RPMI7951 (cell line): ENCODE measurements at regions not wholly inside any gene's neighbourhood (a gene's known extent, or its start where the extent isn't known, plus 50 kb on each side); places are given as distances from the start of the nearest gene placed in this dataset.

ENCODE experiments used
- DNase-seq: peaks from one replicate; pipeline ENCODE4 v3.0.0-alpha.2; 2012; ENCODE audit warnings: low read depth

DNA sequence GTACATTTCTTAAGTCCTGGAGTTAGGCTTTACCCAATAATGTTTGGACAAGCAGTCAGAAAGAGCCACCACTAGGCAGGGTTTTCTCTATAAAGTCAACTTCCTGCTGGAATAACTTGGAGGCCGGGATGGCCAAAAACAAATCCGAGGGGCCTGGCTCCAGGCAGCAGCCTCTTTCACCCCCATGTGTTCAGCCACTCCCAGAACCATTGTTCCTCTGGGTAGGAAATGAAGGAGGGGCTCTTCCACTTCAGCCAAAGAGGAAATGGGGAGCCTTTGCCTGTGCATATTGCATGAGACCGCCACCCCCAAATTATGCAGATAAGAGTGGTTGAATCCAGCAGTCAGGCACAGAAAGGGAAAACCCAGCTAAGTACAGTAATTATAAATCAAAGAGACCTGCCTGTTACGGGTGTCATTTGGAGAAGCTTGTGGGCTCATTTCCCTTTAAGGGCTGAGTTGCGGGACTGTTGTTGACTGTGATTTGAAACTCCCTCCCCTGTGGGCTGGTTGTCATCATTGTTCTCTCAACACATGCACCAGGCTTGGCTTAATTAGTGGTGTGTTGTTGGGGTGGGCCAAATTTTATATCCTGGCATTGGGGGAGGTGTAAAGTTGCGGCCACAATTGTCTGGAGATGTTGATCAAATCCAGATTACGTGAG, 212.8 kb upstream of the SOX11 start:
- DNase-seq: no peak

DNA sequence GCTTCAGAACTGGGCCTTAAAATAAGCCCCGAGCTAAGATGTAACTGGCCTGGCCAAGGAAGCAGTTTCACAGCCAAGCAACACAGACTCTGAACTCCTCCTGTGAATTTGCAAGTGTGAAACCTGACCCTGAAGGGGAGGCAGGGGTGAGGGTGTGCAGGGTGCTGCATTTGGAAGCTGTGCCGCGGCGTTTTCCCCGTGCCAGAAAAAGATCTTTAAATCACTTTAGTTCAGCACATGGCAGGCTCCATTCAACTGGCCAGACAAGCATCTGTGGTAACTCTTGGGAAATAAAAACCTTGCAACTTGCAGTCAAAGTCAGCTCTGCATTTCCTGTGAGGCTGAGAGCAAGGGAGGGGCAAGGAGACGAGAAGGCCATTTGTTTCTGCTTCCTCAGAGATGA, 209.3 kb upstream of the SOX11 start:
- no peak for DNase-seq

DNA sequence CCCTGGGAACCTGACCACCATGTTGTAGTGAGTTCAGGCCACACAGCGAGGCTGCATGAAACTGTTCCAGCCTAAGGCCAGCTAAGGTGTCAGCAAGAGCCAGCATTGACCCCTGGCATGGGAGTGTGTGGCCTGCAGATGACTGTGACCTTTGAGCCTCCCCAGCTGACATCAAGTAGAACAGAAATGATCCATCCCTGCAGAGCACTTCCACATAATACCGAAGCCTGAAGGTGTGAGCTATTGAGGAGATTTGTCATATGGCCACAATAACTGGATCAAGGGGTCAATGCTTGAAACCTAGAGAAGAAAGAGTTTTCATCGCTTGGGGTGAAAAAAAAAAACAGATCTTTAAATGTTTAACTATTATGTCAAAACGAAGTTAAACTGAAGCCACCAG, 207.3 kb upstream of the SOX11 start:
- no peak for DNase-seq

DNA sequence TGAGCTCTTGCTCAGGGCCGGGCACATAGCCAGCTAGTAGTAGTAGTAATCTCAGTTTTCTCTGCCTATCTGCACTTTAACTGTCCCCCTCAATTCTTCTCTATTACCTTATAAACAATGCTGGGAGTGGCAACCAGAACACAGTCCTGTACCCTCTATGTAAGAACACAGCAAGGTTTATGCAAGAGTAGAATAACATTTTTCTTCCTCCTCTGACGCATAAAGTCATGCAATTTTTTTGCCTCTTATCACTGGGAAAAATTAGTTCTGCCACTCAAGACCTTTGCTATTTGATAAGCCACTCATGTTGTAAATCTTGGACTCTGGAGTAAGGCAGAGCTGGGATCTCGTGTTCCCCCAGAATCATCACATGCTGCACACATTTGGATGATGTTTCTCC, 200.7 kb upstream of the SOX11 start:
- DNase-seq: no peak

DNA sequence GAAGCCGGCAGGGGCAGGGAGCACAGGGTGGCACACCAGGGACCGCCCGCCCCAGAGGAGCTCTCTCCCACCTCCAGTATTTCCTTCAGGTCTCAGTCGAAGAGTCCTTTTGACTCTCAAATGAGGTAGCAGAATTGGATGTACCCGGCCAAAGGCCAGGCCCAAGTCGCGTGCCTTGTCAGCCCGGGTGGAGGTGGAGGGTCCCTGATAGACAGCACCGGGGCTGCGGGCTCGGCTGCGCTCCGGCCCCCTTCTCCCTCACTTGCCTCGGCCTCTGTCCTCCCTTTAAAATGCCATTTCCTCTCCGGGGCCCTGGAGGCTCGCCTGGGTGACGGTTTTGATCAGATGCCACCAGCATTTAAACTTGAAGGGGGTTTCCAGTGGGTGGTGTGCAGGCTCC, 198.9 kb upstream of the SOX11 start:
- no peak for DNase-seq

DNA sequence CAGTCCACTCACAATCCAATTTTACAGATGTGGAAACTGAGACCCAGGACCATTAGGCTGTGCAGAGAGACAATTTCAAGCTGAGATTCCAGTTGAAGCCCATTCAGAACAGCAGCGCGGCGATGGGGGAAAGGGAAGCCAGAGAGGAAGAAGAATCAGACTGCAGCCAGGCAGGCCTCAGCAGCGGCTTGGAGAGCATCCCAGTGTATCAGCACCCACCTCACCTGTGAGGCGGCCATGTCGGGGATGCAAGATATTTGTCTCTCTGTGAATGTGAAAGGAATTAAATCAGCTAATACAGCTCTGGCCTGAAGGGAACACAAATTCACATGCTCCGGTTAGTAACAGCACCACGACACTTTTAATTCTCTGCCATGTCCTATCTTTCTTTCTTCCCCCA, 198.0 kb upstream of the SOX11 start:
- DNase-seq: no peak

DNA sequence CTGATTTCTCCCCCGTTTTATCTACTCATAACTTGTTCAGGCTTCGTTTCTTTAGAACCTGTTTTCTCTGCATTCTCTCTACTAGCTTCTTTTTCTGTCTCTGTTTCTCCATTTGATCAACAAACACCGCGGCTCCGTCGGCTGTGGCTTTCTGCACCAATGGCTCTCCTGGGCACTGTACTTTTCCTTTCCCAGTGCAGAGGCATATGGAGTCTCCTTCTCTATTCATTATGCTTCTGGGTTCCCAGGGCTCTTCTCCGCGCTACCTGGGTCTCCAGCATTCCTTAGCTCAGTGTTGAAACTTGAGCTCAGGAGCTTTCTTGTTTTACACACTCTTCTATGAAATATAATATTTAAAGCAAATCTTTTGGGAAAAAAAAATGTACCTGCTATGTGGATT, 196.6 kb upstream of the SOX11 start:
- DNase-seq: no peak

DNA sequence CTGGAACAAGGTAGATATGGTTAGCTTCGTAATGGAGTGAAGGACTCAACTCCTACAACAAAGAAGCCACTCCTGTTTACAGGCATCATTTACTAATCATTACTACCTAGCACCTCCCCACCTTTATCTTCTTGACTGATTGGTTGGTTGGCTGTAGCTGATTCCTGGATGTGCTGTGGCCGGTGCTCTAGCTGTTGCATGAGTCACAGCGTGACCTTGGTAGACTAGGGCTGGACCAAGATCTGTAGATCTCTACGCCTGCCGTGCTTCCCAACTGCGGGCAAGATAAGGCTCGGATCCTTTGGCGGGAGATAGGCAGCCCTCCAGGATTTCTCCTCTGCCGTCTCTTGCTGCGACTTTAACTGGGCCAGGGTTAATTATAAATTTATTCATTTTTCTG, 194.3 kb upstream of the SOX11 start:
- no peak for DNase-seq

DNA sequence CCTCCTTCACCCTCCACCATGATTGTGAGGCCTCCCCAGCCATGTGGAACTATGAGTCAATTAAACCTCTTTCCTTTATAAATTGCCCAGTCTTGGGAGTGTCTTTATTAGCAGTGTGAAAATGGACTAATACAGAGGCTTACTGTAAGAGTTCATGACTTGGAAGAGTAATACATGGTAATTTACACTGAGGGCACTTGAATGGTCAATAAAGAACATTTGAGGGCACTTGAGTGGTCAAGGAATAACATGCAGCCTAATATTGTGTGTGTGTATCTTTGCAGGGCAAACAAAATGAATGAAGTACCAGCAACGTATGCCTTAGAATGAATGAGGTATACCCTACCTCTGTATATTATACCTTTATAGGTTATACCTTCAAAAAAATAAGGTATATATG, 190.4 kb upstream of the SOX11 start:
- DNase-seq: no peak

DNA sequence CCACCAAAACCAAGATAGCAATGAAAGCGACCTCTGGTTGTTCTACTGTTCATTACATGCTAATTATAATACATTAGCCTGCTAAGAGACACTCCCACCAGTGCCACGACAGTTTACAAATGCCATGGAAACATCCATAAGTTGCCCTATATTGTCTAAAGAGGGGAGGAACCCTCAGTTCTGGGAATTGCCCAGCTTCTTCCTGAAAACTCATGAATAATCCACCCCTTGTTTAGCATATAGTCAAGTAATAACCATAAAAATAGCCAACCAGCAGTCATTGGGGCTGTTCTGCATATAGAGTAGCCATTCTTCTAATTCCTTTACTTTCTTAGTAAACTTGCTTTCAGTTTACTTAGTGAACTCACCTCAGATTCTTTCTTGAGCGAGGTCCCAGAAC, 189.8 kb upstream of the SOX11 start:
- DNase-seq: no peak

DNA sequence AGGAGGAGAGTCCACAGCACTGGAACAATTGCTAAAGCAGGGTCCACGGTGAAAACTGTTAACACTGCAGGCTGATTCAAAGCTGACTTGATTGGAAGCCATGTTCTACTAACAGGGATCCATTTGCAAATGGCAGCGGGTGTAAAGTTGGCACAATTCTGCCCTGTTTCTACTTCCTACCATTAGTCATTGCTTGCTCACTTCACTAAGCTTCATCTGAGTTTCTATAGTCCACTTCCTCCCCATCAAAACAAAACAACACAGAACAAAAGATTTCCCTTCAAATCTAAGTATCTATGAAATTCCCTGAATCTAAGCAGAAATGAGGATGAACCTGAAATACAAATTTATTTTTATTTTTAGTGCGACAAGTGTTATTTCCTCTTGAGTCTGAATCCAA, 187.4 kb upstream of the SOX11 start:
- DNase-seq: no peak

DNA sequence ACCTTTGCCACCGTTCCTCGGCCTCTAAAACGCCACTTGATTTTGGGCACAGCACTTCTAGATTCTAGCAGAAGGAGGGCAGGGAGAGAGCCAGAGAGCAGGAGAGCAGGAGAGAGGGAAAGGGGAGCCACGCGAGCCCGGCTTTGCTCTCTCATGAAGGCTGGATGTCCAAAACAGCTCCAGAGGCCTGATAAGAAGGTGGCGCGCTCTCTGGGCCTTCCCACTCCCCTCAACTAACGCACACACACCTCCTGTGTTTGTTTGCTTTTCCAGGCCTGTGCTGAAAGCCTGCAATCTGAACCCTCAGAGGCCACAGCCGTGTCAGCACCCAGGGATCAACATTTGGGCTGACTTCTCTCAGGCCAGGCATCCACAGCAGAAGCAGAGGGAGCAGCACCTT, 184.8 kb upstream of the SOX11 start:
- no peak for DNase-seq

DNA sequence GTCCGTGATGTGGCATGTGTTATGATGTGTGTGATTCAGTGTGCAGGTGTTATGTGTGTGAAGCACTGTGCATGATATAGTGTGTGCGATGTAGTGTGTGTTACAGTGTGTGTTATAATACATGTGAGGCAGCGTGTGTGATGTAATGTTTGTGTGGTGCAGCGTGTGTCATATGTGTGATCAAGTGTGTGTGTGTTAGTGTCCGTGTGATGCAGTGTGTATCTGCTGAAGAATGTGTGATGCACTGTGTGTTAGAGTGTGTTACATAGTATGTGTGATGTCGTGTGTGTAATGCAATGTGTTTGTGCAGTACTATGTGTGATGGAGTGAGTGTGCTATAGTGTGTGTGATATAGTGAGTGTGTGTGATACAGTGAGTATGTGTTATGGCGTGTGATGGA, 182.8 kb upstream of the SOX11 start:
- no peak for DNase-seq

DNA sequence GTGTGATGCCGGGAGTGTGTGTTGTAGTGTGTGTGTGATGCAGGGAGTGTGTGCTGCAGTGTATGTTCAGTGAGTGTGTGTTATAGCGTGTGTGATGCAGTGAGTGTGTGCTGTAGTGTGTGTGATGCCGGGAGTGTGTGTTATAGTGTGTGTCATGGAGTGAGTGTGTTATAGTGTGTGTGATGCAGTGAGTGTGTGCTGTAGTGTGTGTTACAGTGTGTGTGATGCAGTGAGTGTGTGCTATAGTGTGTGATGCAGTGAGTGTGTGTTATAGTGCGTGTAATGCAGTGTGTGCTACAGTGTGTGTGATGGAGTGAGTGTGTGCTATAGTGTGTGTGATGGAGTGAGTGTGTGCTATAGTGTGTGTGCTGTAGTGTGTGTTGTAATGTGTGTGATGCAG, 182.1 kb upstream of the SOX11 start:
- no peak for DNase-seq

DNA sequence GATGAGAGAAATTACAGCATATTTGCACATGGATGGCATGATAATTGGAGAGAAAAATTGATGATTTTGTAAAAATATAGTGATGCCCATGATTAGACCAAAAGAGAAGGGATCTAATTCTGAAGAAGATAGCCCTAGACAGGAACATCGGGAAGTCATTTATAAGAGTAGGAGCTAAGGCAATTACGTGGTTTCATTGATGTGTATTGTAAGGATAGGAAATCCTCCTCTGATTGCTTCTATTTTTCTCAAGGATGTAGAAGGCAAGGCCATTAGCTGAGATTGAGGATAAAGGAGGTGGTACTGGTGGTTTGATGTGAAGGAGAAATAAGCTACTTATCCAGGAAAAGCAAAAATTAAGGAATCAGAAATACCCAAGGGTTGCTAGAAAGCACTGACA, 176.5 kb upstream of the SOX11 start:
- no peak for DNase-seq

DNA sequence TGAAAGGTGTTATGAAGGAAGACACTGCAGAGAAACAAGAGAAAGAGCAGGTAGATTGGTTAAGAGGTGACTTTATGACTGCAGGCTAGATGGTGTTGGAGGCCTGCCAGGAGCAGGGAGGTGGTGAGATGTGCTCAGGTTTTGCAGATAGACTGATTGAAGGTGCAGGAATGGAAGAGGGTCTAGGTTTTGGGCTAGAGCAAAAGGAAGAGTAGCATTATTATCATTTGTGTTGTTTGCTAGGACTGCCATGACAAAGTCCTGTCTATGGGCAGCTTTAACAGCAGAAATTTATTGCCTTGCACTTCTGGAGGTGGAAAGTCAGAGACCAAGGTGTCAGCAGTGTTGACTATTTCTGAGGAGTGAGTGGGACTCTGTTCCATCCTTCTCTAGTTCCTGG, 172.9 kb upstream of the SOX11 start:
- DNase-seq: no peak

DNA sequence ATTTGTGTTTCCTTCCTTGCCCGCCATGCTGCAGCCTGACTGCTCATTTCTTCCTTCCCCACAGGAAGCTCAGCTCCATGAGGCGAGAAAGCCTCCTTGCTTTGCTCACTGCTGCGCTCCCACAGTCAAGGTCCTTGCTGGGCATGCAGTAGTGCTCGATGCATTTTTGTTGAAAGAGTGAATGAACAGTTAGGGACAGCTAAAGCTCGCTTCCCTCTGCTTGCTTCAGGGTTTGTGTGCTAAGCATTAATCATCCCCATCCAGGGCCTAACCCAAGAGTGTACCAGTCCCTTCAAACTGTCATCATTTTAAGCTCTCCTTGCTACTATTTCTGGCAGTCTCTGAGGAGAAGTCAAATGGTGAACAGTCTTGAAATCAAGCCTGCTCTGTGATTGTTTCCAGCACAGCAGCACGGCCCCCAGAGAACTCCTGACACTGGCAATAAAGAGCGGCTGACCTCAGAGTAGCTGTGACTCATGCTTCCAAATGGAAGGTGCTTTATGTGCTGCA, 171.7 kb upstream of the SOX11 start:
- DNase-seq: peak; percentile 7

DNA sequence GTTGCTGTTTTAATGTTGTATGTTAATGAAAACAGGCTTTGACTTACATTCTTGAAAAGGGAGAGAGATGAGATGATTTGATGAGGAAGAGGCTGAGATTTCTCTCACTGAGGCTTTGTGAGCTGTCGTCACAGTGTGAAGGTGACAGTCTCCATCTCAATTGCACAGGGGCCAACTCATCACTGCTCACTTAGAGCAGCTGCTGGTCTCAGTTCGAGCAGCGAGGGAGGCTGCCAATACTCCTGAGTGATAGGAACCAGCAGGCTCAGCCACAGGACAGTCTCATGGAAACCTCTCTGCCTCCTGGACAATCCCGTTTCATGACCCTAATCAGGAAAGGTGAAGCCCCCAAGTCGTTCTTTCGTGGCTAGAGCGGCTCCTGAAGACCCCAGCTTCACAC, 170.7 kb upstream of the SOX11 start:
- DNase-seq: no peak

DNA sequence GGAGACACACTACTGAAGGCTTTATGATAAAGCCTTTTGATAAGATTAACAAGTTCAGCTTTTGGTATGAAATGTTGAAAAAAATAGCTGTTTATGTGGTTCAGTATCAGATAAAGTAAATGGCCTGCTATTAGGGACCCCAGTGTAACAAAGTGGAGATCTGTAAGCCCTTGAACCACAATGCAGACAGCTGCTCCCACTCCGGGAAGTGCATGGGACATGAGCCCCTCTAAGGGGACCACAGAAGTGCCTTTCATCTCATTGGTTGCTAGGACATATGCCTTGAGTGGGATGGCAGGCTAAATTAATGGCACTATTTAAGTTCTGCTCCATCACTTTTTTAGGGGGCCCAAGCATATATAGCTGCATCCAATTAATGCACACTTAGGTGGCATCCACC, 167.6 kb upstream of the SOX11 start:
- DNase-seq: no peak

DNA sequence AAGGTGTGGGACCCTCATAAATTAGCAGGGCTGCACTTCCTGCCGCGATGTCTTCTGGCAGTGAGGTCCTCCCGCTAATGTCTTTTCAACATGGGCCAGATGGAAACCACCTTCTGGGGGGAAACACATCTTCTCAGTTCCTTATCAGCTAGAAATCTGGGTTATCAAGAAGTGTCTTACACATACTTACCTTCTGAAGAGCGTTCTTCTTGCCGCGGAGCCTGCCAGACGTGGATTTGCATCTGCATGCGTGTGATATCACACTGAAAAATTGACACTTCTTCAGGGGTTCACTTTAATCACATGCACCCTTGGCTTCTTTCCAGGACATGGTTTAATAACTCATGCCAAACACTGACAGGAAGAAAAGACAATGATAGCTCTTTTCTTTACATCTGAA, 163.5 kb upstream of the SOX11 start:
- no peak for DNase-seq

DNA sequence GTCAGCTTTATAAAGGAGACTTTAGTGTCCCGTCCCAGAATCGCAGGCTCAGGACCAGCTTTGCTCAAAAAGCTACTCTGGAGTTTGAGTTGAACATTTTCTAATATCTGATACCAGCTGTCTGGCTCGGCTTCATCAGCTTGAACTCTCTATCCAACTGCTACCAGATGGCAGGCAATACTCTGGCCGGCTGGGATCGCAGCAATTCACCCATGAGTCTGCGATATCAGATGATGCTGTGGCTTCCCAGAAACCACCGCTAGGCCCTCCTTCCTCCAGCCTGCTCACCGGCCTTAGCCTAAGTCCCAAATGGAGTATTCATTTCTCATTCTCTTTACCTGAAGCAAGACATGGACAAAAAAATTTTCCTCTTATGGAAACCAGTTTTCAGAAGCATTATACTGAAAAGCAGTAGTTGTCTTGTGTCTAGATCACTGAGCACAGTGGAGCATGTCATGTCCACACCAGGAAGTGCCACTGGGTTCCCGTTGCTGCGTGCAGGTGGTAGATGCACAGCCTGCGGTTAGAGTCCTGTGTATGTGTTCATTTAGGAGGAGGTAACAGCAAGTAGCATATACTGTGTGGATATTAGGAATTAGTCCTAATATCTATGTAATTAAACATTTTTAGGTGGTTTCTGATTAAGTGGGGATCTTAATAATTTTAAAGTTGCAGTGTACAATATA, 162.0 kb upstream of the SOX11 start:
- no peak for DNase-seq

DNA sequence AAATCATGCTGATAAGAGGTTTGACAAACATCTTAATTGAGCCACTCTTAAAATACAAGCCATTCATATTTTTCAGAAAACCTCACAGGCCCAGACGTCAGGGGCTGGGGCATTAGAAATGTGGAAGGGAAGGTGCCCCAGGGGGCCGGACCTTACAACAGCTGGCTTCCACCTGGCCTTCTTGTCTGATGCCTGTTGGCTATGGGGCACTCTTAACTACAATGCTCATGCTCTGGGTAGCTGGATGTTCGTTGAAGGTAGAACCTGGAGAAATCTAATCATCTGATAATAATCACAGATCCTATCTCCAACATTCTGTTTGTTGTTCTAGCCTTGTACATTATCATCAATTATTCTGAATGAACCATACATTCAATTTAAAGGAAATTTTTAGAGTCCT, 156.9 kb upstream of the SOX11 start:
- no peak for DNase-seq

DNA sequence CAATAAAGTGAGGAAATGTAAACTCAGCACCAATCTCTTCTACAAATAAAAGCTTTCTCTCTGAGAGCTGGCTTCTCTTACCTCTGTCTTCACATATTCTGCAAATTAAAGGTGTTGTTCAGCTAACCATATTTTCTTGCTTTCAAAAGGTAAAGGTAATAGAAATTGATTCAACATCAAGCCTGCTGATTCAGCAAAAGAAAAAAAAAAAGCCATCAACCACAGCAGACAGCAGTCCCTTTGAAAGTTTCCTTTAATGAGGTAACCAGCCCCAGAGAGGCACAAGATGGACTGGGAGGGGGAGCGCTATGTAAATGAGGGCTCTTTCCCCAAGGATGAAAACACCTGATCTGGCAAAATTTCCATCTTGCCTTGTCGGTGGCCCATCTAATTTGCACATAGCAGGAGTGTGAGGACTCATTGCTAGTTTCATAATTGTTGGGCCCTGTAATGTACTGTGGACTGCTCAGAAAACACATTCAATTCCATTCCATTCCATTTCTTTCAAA, 154.9 kb upstream of the SOX11 start:
- no peak for DNase-seq

DNA sequence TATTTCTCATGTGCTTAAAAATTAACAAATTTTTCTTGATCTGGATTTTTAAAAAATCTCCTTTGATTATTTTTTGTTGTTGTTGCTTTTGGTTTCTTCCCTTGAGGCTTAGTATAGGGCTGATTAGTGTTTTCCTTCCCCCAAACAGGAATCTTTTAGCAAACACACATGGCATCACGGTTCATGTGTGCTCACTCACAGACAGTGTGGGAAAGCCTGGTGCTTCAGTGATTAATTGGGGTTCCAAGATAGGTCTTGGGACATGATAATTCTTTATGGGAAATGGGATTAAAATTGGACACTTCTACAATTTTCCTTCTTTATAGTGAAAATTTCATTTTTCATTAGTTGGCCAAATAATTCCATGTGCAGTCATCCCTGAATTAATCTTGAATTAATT, 153.9 kb upstream of the SOX11 start:
- DNase-seq: no peak
